ENCODE measurements at regions not wholly inside any gene's neighbourhood (a gene's known extent, or its start where the extent isn't known, plus 50 kb on each side); places are given as distances from the start of the nearest gene placed in this dataset.

GRCh38 chr6:86028776-86029175 is 386.1 kb upstream of the SYNCRIP start:
- TF ChIP-seq CTCF (IDR thresholded peaks at IDR 0.05) (no peak), POLR2A (IDR thresholded peaks at IDR 0.05) (no peak)
